Spinal cord (tissue), 9 donors: ENCODE measurements at regions not wholly inside any gene's neighbourhood (a gene's known extent, or its start where the extent isn't known, plus 50 kb on each side); places are given as distances from the start of the nearest gene placed in this dataset.
A peak's percentile ranks its signal among the peaks of the same experiment; 100 is the strongest.

Experiments
- DNase-seq, 6 donors: peaks; one replicate each; pipeline versions ENCODE4 v3.0.0 to v3.0.0-alpha.2; 2013 to 2015; ENCODE audit warnings: low spot score in 6 of 6, low read depth in 4 of 6
- H3K27ac ChIP-seq: one replicate; pipeline ENCODE4 v1.5.1; 2013; ENCODE audit warnings: low read depth, low read length, control low read depth
- H3K27me3 ChIP-seq: one replicate; pipeline ENCODE4 v1.6.1; 2013; ENCODE audit warnings: low read length; ENCODE audit not compliant: control insufficient read depth, insufficient read depth
- H3K36me3 ChIP-seq: one replicate; pipeline ENCODE4 v1.6.1; 2013; ENCODE audit warnings: low read length; ENCODE audit not compliant: control insufficient read depth, insufficient read depth
- H3K4me1 ChIP-seq: one replicate; pipeline ENCODE4 v1.6.1; 2013; ENCODE audit warnings: low read length; ENCODE audit not compliant: control insufficient read depth, insufficient read depth
- H3K4me3 ChIP-seq: one replicate; pipeline ENCODE4 v1.5.1; 2013; ENCODE audit warnings: low read depth, low read length, control low read depth
- H3K9me3 ChIP-seq: one replicate; pipeline ENCODE4 v1.6.1; 2013; ENCODE audit warnings: low read length; ENCODE audit not compliant: control insufficient read depth, insufficient read depth
- WGBS: methylation state at CpG from one replicate; pipeline ENCODE4 v1.1.5; 2013; ENCODE audit warnings: missing lambda C conversion rate; ENCODE audit not compliant: insufficient coverage; 5-methylcytosine and 5-hydroxymethylcytosine counted together
- donor health status: healthy.

- no peaks in the 10 kb centered on the region for H3K9me3 ChIP-seq
- no peak for DNase-seq
- no peak overlapping the region for H3K27ac ChIP-seq
- H3K4me1 ChIP-seq = peaks cover 12% of the 10 kb centered on the region
- no CpG with 5 or more reads among the region's 5 CpGs for WGBS
- H3K36me3 ChIP-seq = no peaks in the 10 kb centered on the region
- H3K4me3 ChIP-seq = no peak overlapping the region
- H3K27me3 ChIP-seq = no peaks in the 10 kb centered on the region
These were observed 128.2 kb downstream of the SNX5 start for GRCh38 chr20:17840423-17840822.

GRCh38 chr20:17838921-17839320 lies 129.7 kb downstream of the SNX5 start:
- peaks cover 16% of the 10 kb centered on the region for H3K4me1 ChIP-seq
- H3K27me3 ChIP-seq = no peaks in the 10 kb centered on the region
- no peaks in the 10 kb centered on the region for H3K9me3 ChIP-seq
- 78% methylated on average over 3 of the region's 4 CpGs for WGBS
- DNase-seq = no peak
- H3K36me3 ChIP-seq = no peaks in the 10 kb centered on the region
- no peak overlapping the region for H3K27ac ChIP-seq
- no peak overlapping the region for H3K4me3 ChIP-seq

- no peak for DNase-seq
- H3K4me1 ChIP-seq = peaks cover 16% of the 10 kb centered on the region
- H3K27ac ChIP-seq = no peak overlapping the region
- no peaks in the 10 kb centered on the region for H3K27me3 ChIP-seq
- H3K9me3 ChIP-seq = no peaks in the 10 kb centered on the region
- H3K4me3 ChIP-seq = no peak overlapping the region
- no peaks in the 10 kb centered on the region for H3K36me3 ChIP-seq
- 89% methylated on average over 3 of the region's 3 CpGs for WGBS
These were observed 131.4 kb downstream of the SNX5 start for GRCh38 chr20:17837179-17837578.

- peak in 2 of 6 donors; percentile 55 to 81 for DNase-seq
- 66% methylated on average over 11 of the region's 12 CpGs for WGBS
- no peaks in the 10 kb centered on the region for H3K27me3 ChIP-seq
These were observed 132.2 kb downstream of the SNX5 start for GRCh38 chr20:17836303-17836861.

GRCh38 chr20:17835934-17836300 lies 132.7 kb downstream of the SNX5 start:
- H3K27ac ChIP-seq = peak overlapping the region; percentile 75
- WGBS = 68% methylated on average over 7 of the region's 9 CpGs
- no peak for DNase-seq
- no peaks in the 10 kb centered on the region for H3K36me3 ChIP-seq
- H3K4me3 ChIP-seq = no peak overlapping the region
- H3K9me3 ChIP-seq = no peaks in the 10 kb centered on the region
- H3K4me1 ChIP-seq = peaks cover 16% of the 10 kb centered on the region
- H3K27me3 ChIP-seq = no peaks in the 10 kb centered on the region

More at GRCh38 chr20:17836303-17836861, 132.2 kb downstream of the SNX5 start:
- H3K4me3 ChIP-seq = no peak overlapping the region
- no peaks in the 10 kb centered on the region for H3K36me3 ChIP-seq
- peak overlapping the region; percentile 75 for H3K27ac ChIP-seq
- H3K9me3 ChIP-seq = no peaks in the 10 kb centered on the region
- H3K4me1 ChIP-seq = peaks cover 16% of the 10 kb centered on the region

- peaks cover 16% of the 10 kb centered on the region for H3K4me1 ChIP-seq
- DNase-seq = no peak
- no peaks in the 10 kb centered on the region for H3K27me3 ChIP-seq
- 82% methylated on average over 13 of the region's 15 CpGs for WGBS
- H3K4me3 ChIP-seq = no peak overlapping the region
- no peaks in the 10 kb centered on the region for H3K9me3 ChIP-seq
- peak overlapping the region; percentile 75 for H3K27ac ChIP-seq
- no peaks in the 10 kb centered on the region for H3K36me3 ChIP-seq
These were observed 133.2 kb downstream of the SNX5 start for GRCh38 chr20:17835240-17835933.

GRCh38 chr20:17834804-17835203 lies 133.8 kb downstream of the SNX5 start:
- Histone ChIP-seq H3K4me3 (no peak overlapping the region), H3K27me3 (no peaks in the 10 kb centered on the region), H3K4me1 (peaks cover 16% of the 10 kb centered on the region), H3K9me3 (no peaks in the 10 kb centered on the region), H3K36me3 (no peaks in the 10 kb centered on the region), H3K27ac (no peak overlapping the region)
- no CpG with 5 or more reads among the region's 2 CpGs for WGBS
- peak in 2 of 6 donors; percentile 88 to 91 for DNase-seq

- no peak for DNase-seq
- H3K27ac ChIP-seq = no peak overlapping the region
- no peaks in the 10 kb centered on the region for H3K9me3 ChIP-seq
- no peak overlapping the region for H3K4me3 ChIP-seq
- no peaks in the 10 kb centered on the region for H3K36me3 ChIP-seq
- H3K27me3 ChIP-seq = no peaks in the 10 kb centered on the region
- peaks cover 16% of the 10 kb centered on the region for H3K4me1 ChIP-seq
- WGBS = 79% methylated on average over 2 of the region's 9 CpGs
These were observed 133.4 kb downstream of the BANF2 start for GRCh38 chr20:17833036-17833674.

GRCh38 chr20:17832236-17832915 lies 132.6 kb downstream of the BANF2 start:
- no peak for DNase-seq
- H3K27ac ChIP-seq = no peak overlapping the region
- no peaks in the 10 kb centered on the region for H3K36me3 ChIP-seq
- 93% methylated on average over 3 of the region's 9 CpGs for WGBS
- no peak overlapping the region for H3K4me3 ChIP-seq
- H3K9me3 ChIP-seq = no peaks in the 10 kb centered on the region
- H3K27me3 ChIP-seq = no peaks in the 10 kb centered on the region
- H3K4me1 ChIP-seq = peaks cover 16% of the 10 kb centered on the region
